HPDE6-E6E7 (cell line): ENCODE measurements at regions not wholly inside any gene's neighbourhood (a gene's known extent, or its start where the extent isn't known, plus 50 kb on each side); places are given as distances from the start of the nearest gene placed in this dataset.
"Not testable (repeated sequence)": the region's sequence is repeated elsewhere in the genome, so short reads cannot be mapped to it uniquely, and the experiment has no call there.

Source experiments
- DNase-seq: peaks from one replicate; pipeline ENCODE4 v3.0.0; 2011; ENCODE audit warnings: missing footprints; ENCODE audit errors: extremely low spot score

DNA sequence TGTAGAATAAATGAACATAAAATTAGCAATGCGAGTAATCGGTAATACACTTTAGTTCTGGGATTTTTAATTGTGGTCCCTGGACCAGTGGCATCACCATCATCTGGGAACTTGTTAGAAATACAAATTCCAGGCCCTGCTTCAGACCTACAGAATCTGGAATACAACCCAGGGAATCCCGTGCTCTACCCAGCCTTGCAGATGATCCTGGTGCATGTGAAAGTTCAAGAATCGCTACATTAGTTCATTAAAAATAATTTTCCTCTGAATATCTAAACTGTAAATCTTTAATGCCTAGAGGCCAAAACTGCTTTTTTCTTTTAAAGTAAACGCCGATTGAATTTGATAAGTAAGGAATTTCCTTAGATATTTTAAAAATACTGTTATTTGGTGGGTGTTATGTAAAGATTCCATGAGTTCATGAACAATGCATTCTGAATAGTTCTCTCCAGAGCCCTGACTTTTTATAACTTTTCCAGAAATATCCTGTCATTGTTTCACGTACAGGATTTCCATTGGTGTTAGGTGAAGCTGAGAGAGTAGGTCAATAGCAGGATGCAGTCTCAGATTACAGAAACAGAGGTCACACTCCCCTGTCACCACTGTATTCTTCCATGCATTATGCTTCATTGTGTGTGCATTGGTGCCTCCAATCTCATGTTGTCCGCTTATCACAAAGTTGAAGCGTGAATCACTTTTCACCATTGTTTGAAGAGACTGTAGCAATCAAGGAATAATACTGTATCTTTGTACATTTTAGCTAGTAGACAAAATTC is 596.5 kb upstream of the KLF12 start:
- DNase-seq = no peak

DNA sequence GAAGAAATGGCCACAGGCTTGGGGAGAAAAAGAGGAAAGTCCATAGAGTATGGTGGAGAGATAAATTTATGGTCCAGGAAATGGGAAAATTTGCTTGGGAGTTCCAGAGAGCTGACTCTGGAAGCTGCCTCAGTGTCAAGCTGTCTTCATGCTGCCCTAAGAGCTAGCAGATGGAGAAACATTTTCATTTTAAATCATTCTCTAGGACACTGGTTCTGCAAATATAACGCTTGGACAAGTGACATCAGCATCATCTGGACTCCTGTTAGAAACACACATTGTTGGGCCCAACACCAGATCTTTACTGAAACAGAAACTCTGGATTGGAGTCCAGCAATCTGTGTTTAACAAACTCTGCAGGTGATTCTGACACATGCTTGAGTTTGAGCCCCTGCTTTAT is 592.0 kb upstream of the KLF12 start:
- no peak for DNase-seq

DNA sequence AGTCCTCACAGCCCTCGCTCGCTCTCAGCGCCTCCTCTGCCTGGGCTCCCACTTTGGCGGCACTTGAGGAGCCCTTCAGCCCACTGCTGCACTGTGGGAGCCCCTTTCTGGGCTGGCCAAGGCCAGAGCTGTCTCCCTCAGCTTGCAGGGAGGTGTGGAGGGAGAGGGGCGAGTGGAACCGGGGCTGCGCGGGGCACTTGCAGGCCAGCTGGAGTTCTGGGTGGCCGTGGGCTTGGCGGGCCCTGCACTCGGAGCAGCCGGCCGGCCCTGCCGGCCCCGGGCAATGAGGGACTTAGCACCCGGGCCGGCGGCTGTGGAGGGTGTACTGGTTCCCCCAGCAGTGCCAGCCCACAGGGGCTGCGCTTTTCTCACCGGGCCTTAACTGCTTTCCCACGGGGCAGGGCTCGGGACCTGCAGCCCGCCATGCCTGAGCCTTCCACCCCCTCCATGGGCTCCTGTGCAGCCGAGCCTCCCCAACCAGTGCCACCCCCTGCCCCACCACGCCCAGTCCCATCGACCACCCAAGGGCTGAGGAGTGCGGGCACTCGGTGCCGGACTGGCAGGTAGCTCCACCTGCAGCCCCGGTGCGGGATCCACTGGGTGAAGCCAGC is 584.1 kb upstream of the KLF12 start:
- not testable (repeated sequence) for DNase-seq

DNA sequence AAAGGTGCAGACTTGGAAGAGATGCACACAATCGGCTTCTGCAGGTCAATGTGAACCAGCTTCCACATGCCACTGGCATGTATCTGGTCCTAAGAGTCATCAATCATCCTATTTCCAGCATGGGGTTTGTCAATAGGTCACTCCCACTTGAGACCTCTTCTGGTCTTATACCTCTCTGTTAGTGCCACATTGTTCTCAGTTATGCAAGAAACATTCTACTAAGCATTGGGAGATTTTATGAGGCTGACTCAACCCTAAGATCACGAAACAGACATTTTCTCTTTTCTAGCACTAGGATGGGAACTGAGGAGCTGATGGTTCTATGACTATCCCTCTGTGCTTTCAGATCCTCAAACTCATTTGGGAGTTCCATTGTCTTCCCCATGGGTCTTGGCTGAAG is 581.5 kb upstream of the KLF12 start:
- DNase-seq = no peak

DNA sequence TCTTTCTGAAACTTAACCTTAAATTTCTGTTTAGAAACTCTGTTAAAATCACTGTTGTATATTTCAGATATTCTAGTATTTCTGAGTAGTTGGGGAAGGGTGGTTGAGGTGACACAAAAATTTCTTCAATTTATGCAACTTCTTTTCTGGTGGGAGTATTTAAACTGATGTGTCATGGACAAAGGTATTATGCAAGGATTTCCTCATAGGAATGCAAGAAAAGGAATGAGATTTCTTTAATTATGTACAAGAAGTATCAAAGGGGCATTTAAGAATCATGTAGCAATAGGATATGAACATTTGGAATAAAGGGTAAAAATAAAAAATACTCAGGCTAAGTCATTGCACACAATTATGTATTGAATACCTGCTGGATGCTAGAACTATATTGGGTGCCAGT is 575.8 kb upstream of the KLF12 start:
- no peak for DNase-seq

DNA sequence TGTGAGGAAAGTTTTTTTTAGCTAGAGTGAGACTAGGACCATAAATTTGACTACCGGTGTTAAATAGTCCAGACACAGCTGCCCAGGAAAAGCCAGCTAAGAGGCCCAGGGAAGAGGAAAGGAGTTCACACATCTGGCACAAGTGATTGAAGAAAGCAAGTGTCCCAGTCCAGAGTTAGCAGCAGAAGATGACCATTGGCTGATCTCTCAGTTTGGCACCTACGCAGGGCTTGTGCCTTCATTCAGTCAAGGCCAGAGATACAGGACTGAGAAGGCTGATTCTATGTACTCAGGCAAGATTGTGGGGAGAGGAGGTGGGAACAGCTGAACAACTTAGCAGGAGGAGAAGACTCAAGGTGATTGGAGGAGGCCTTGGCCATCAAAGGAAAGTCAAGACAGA is 575.0 kb upstream of the KLF12 start:
- DNase-seq = no peak

DNA sequence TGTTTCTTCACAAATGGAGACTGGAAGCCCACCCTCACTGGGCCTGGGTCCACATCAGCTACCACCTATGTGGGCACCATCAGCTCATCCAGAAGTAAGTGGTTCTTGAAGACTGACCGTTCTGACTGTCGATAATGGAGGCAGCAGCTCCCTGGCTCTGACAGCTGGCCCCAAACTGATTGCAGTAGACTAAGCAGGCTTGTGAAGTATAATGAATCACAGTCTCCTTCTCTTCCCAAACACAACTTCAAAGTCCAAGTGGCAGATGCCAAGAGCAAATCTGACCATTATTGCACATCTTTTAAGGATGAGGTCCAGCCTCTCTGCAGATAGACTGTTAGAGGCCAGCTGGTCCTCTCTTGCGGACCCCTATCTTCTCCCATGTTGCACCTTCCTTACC is 574.4 kb upstream of the KLF12 start:
- DNase-seq = no peak

DNA sequence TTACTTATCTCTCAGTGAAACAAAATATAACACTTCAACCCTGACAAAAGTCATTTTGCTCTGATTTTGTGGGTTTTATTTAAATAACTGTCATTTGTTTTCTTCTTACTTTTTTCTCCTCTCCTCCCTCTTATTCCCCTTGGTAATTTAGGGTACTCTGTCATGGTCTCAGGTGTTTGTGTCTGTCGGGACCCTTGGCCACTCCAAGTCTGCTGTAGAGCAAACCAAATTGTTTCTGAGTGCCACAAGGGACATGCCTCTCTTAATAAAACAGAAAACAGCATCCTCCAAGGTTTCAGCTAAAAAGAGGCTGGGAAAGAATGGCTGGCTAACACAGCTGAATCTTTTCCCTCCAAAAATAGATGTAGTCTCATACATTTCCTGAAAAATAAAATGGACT is 573.1 kb upstream of the KLF12 start:
- no peak for DNase-seq

DNA sequence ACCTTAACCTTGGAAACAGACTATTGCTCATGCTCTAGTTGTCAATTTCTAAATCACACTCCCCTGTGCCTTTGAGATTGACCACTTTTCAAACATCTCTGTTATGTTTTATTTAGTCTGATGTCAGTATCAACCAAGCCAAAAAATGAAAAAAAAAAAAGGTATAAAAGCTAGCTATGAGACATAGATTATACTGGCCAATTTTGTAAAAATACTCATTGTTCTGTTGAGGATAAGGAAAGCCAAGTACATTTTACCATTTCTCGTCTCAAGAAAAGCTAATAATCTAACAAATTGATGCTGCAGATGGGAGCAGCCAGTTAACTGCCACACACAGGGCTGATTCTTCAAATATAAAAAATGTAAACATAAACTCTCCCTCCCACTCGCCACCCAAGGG is 572.6 kb upstream of the KLF12 start:
- DNase-seq = no peak

DNA sequence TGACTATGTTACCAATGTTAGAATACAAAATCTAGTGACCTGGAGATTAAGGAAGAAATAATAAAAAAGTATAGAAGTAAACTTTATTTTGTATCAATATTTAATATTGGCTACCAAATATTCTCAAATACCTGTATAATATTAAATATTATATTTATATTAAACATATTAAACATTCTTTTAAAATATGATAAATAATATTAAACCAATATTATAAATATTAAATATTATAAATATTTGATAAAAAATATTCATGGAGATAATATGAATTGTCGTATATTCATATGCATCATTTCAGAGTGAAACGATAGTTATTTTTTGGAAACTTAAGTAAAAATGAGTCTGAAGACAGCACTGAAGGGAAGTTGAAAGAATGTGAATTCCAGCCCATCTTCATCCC is 571.2 kb upstream of the KLF12 start:
- DNase-seq = no peak

DNA sequence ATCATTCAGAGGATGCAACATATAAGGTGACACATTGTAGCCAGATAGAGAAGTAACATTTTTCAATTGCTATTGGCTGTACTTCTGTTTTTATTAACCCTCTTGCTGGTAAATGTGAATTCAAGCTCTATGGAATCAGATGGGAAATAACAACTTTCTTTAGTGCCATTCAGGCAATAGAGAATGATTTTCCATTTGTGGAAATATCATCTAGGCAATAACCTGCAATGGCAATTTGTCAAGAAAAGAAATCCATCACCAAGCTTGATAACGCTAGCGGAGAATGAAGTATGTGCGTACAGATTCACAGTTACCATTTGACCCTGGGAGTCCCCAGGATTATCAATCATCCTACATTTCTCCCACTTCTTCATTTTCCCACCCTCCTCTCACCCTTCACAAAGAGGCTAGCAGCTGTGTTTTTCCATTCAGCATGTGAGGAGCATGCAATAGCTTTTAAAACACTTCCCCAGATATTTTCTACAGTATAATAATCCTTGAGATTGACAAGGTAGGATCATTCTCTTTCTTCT is 569.7 kb upstream of the KLF12 start:
- DNase-seq = no peak

DNA sequence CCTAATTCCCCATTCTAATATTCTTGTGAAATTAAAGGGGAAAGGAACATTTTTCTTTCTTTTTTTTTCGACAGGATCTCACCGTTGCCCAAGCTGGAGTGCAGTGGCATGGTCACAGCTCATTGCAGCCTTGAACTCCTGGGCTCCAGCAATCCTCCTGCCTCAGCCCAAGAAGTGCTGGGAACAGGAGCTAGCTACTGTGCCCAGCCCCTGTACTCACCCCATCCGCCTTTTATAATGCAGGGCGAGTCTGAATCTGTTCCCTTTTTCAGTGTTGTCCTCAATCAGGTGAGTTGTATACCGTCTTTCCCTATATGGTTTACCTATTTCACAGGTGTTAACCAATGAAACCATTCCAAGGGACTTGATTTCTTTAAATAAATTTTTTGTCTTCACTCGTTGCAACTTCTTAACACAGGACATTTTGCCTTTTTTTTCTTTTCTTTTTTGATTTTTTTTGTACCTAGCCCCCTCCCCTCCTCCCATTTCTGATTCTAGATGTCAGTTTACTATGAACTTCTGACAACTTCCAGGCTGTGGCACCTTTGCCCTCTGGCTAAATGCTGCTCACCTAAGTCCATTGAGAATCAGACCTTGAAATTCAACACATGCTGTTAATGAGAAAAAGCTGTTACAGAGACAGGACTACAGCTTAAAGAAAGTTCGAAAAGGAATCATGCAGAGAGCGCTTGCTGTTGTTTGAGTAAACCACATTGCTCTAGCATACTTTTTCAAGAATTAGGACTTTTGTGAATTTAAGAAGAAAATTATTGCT is 562.1 kb upstream of the KLF12 start:
- DNase-seq = no peak

DNA sequence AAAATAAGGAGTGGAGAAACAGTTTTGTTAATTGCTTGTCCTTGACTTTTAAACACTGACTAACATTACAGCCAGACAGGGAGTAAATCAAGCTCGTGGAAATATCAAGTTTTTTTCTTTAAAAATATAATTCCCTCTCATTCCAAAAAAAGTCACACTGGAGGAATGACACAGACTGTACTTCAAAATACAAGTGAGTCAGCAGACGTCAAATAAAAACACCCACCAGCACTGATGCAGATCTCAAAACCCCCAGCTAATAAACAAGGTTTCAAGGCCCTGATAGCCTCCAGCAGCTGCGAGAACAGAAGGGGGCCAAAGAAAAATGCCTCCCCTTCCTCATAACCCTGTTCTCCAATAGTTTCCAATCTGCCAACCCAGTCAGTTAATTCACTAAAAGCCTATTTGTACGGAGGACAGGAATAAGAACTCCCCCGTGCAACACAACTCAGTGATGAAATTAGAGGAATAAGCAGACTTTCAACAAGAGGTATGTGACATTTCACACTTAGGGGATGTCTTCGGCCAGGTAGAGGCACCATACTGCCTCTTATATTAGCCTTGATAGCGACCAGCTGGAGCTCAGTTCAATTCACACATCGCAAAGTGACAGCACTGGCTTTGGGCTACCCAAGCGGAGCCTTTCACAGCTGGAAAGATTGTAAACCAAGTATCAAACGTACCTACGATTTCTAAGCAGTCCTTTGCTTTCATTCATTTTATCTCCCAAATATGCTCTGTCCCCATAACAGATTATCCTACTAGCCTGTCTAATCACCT is 561.0 kb upstream of the KLF12 start:
- DNase-seq = no peak

DNA sequence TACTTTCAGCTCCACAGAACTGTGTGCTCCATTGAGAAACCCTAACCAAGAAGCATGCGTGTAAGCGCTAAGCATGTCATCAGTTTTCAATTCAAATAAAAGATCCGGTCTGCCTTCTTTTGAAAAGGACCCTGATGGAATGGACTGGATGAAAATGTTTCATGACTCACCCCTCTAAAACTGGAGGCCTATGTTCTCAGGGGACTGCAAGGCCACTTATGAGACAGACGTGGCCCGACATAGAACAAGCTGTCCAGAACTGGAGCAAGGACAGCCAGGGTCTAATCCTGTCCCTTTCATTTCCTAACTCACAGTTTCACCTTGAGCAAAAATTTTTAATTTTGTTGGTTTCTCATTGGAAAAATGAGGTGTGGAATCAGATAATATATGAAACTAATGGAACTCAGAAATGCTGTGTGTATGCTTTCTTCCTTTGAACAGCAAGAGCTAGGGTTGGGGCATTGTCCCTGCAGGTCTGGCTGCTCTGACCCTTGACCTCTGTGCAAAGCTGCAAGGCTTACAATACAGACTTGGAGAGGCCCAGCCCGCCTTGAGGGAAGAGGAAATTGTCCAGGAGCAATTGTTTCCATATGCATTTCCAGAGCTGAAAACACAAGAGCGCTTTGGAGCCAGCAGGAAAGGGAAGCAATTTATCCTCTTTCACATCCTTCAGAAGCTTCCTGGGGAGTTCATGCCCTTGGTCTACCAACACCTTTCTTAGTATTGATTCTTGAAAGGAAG is 553.4 kb upstream of the KLF12 start:
- no peak for DNase-seq

DNA sequence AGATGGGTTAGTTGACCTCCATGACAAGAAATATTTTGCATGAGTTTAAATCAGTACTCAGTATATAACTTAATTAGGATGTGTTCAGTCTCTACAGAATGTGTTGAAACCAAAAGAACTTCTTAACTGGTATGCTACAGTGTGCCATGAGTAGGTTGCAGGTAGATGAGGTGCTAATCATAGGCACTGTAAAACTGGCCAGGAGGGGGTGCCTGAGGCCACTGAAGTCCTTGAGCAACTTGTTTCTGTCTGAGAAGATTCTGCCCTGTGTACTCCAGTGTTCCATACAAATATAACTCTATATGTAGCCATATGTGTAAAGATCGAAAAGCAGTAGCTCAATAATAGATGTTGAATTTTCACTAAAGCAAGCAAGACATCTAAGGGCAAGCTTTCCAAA is 549.2 kb upstream of the KLF12 start:
- DNase-seq = no peak

DNA sequence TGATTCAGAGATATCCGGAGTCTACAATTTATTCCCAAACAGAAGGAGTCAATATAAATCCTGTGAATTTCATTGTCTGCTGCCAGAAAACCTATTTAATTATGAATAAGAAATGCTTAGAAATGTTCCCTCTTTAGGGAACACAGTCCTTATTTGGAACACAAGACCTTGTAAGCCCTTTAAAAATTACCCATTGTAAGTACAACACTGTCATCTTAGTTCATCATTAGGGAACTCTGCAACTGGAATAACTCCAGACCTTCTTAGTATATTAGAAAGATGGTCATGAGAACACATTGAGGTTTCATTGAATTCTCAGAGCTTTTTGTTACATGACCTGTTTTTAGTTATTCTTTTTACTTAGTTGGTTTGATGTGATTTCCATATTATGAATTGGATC is 548.5 kb upstream of the KLF12 start:
- no peak for DNase-seq

DNA sequence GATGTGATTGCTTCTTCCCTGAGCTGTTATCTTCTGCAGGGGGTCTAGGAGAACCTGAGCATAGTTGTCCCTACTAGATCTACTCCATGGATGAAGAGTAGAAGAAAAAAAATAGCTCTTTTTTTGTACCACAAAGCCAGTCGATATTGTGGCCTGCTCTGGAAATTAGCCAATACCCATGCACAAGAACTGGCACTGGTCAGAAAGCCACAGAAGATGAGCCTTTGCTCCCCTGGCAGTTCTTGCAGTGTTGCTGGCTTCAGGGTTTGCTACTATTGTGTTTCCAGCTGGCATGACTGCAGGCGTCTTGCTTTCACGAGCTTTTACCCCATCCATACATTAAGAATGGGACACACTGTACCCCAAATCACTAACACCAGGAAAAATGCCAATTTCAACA is 547.7 kb upstream of the KLF12 start:
- DNase-seq = no peak

DNA sequence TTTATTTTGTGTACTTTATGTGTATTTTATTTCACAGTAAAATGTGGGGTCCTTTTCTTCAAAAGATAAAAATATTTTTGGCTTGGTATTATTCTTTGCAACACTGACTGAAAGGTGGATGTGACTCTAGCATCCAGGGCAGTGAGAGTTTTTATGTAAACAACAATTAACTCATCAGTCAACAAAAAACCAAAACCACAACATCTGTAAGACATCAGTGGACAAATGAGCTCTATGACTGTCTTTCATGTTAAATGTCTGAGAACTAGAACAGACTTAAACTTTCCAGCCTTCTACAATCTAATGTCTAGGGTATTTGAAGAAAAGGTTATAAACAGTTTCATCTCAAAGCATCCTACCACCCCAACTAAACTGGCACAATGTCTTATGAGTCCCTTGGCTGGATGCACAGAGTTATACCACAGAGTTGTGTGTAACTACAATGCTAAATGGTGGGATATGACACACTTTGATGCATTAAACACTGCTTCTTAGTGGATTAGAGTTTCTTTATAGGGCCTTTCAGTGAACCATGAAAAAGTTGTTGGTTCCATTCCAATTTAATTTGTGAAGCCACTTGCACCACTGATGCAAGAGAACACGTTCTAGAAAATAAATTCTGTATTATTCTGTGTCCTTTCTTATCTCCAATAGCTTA is 544.2 kb upstream of the KLF12 start:
- DNase-seq = no peak

DNA sequence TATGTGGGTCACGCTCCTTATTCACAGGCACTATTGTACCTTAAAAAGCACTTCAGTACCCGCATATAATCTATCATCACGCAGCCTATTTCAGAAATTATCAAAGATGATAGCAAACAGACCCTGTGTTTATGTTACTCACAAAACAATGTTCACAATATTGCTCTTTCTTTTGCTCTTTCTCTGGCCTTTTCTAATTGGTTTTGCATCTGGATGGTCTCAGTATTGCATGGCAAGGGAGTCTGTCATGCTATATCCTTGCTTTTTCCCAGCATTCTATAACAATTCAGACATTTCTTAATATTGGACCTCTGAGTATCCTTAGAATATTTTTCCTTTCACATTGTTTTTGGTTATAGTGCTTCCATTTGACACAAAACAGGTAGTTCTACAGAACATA is 541.8 kb upstream of the KLF12 start:
- no peak for DNase-seq

DNA sequence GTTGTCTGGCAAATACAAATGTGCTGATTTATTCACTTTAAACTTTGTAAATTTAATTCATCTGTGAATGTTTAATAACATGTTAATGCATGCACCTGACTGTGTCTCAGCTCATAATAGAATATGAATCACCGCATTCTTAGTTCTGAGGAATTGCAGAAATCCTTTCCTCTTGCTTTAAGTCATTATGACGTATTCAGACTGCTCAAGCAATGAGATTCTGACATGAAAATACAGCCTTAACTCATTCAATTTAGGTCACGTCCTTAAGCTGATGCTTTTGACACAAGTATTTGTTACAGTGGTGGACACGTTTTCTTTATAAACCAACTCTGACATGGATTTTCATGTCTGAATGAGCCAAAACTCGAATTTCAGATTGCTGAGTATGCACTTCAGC is 541.0 kb upstream of the KLF12 start:
- peak; percentile 59 for DNase-seq

DNA sequence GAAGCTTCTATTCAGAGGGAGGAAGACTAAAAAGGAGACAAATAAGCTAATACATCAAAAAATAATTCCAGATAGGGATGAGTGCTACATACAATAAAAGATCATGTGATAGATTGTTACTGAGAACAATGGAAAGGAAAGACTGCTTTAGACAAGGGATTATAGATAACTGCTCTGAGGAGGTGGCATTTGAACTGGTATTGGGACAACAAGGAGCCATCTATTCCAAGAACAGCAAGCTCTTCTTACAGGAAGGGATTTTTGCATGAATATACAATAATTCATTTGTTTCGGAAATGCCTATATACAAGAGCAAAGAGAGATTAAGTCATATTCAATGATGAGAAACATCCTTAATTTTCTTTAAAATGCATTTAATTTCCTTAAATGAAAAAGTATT is 540.5 kb upstream of the KLF12 start:
- DNase-seq = no peak
